IMR-90 (cell line): ENCODE measurements at regions not wholly inside any gene's neighbourhood (a gene's known extent, or its start where the extent isn't known, plus 50 kb on each side); places are given as distances from the start of the nearest gene placed in this dataset.

ENCODE experiments used
- CTCF ChIP-seq: conservative IDR thresholded peaks from 2 replicates; pipeline ENCODE4 v1.5.1; 2012; ENCODE audit warnings: mild to moderate bottlenecking, low read depth, low read length, improper control_type of control experiment
- POLR2A ChIP-seq: IDR thresholded peaks from 2 replicates; pipeline ENCODE4 v1.6.1; 2012; ENCODE audit warnings: mild to moderate bottlenecking, low read depth, low read length
- RAD21 ChIP-seq: IDR thresholded peaks from 2 replicates; pipeline ENCODE4 v1.6.1; 2012; ENCODE audit warnings: low read length, improper control_type of control experiment

- TF ChIP-seq CTCF = no peak
- TF ChIP-seq RAD21 = no peak
- no peak for TF ChIP-seq POLR2A
These were observed 70.6 kb upstream of the GJB5 start for GRCh38 chr1:34684266-34684665.
